ENCODE measurements at regions not wholly inside any gene's neighbourhood (a gene's known extent, or its start where the extent isn't known, plus 50 kb on each side); places are given as distances from the start of the nearest gene placed in this dataset.
A peak's percentile ranks its signal among the peaks of the same experiment; 100 is the strongest.

DNA sequence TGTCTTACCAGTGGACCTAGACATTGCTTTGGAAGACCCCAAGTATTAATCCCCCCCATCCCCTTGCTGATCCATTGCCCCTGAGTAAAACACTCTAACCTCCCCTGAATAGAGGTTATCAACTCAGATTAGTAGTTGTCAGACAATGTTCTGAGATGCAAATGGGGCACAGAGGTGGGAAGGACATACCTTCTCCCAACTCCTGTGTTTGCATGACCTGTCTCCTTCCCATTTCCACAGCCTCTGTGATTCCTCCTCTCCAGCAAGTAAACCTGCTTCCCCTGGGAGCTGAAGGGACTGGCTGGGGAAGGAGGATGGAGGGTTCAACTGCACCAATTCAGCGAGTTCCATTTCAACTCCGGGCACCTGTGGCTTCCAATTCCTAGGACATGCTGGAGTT lies 199.8 kb upstream of the SASH1 start:
- Histone ChIP-seq H3K4me3 (ENCODE audit: low read depth, low read length) (no peak overlapping the region), H3K36me3 (ENCODE audit: insufficient read depth, low read length) (no peaks in the 10 kb centered on the region), H3K27ac (ENCODE audit: low read depth, low read length) (no peak overlapping the region), H3K27me3 (ENCODE audit: insufficient read depth, low read length) (no peaks in the 10 kb centered on the region), H3K79me2 (ENCODE audit: control insufficient read depth, insufficient read depth, low read length, unreplicated experiment) (no peaks in the 10 kb centered on the region), H2AFZ (ENCODE audit: low read length, unreplicated experiment) (no peak overlapping the region), H3K4me1 (ENCODE audit: control insufficient read depth, insufficient read depth, low read length, unreplicated experiment) (peaks cover 20% of the 10 kb centered on the region)

DNA sequence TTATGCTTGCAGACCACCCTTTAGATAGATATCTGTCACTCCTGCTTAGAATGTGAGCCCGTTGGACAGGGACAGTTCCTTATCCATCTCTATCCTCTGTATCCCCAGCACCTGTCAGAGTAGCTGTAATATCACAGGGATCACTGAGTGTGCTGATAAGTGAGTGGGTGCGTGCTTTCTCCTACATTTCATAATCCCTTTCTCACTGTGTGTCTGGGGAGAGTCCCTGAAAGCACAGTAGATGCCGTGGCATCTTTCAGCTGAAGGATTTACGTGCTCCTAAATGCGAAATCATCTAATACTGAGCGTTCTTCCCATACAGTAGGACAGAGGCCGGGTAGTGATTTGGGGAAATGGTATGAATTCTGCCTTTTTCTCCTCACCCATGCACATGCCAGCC lies 198.9 kb upstream of the SASH1 start:
- no peak overlapping the region for H3K27ac ChIP-seq (ENCODE audit: low read depth, low read length)
- peaks cover 20% of the 10 kb centered on the region for H3K4me1 ChIP-seq (ENCODE audit: control insufficient read depth, insufficient read depth, low read length, unreplicated experiment)
- H3K27me3 ChIP-seq (ENCODE audit: insufficient read depth, low read length), result no peaks in the 10 kb centered on the region
- no peak overlapping the region for H3K4me3 ChIP-seq (ENCODE audit: low read depth, low read length)
- H3K79me2 ChIP-seq (ENCODE audit: control insufficient read depth, insufficient read depth, low read length, unreplicated experiment), result no peaks in the 10 kb centered on the region
- no peak overlapping the region for H2AFZ ChIP-seq (ENCODE audit: low read length, unreplicated experiment)
- H3K36me3 ChIP-seq (ENCODE audit: insufficient read depth, low read length), result no peaks in the 10 kb centered on the region

DNA sequence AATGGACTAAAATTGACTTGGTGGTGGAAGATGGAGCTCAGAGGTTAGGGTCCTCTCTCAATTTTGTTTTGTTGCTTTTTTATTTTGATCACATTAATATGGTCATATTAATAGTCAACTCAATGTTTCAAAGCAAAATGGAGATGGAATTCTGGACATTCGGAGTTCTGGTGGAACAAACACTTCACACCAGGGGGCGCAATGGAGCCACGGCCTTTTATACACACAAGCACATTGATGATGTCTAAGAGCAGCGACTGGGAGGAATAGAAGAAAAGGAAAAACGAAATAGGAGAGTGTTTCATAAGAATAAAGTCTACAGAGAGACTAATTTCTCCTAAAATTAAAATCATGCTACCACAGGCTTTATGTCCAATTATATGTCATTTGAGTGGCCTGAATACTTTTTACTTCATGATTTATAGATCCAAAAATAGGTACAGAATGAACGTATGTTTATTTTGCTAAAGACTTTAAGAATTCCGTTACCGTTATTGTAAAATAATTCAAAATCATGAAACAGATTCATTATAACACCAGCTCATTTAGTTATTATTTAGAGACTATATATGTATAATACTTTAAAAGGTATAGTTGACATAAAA lies 197.6 kb upstream of the SASH1 start:
- Histone ChIP-seq H3K27me3 (ENCODE audit: insufficient read depth, low read length) (no peaks in the 10 kb centered on the region), H3K4me1 (ENCODE audit: control insufficient read depth, insufficient read depth, low read length, unreplicated experiment) (peaks cover 20% of the 10 kb centered on the region), H3K27ac (ENCODE audit: low read depth, low read length) (no peak overlapping the region), H3K4me3 (ENCODE audit: low read depth, low read length) (no peak overlapping the region), H2AFZ (ENCODE audit: low read length, unreplicated experiment) (peak overlapping the region; percentile 40), H3K79me2 (ENCODE audit: control insufficient read depth, insufficient read depth, low read length, unreplicated experiment) (no peaks in the 10 kb centered on the region), H3K36me3 (ENCODE audit: insufficient read depth, low read length) (no peaks in the 10 kb centered on the region)

DNA sequence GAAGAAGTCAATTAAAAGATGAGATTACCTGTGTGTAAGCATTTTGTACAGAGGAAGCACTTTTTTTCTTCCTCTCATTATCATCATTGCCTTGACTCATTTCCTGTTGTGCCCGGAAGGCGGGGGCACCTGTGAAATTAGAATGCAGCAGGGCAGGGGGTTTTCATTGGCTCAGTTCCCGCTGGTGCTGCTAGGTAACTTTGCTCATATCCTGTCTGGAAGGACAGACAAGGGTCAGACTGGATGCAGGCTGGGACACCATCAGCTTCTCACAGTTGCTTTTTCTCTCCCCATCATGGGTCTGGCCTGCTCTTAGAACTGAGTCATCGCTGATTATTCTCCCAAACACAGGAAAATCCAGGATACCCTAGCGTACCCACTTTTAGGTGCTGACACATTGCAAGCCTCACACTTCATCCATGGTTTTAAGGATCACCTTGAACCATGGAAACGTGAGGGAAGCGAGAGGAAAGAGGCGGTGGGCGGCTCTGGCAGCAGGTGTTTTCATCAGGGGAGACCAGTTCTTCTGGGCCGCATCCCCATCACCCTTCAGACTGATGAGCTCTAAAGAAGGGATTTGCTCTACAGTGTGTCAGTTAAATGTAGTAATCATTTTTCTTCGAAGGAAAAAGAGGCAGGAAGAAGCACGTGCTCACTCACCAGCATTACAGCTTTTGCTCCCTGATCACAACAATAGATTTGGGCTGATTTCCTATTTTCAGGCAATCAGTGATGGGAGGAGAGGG lies 195.7 kb upstream of the SASH1 start:
- no peaks in the 10 kb centered on the region for H3K27me3 ChIP-seq (ENCODE audit: insufficient read depth, low read length)
- H3K79me2 ChIP-seq (ENCODE audit: control insufficient read depth, insufficient read depth, low read length, unreplicated experiment), result no peaks in the 10 kb centered on the region
- H3K4me3 ChIP-seq (ENCODE audit: low read depth, low read length), result no peak overlapping the region
- no peak overlapping the region for H2AFZ ChIP-seq (ENCODE audit: low read length, unreplicated experiment)
- no peak overlapping the region for H3K27ac ChIP-seq (ENCODE audit: low read depth, low read length)
- peaks cover 11% of the 10 kb centered on the region for H3K4me1 ChIP-seq (ENCODE audit: control insufficient read depth, insufficient read depth, low read length, unreplicated experiment)
- no peaks in the 10 kb centered on the region for H3K36me3 ChIP-seq (ENCODE audit: insufficient read depth, low read length)

DNA sequence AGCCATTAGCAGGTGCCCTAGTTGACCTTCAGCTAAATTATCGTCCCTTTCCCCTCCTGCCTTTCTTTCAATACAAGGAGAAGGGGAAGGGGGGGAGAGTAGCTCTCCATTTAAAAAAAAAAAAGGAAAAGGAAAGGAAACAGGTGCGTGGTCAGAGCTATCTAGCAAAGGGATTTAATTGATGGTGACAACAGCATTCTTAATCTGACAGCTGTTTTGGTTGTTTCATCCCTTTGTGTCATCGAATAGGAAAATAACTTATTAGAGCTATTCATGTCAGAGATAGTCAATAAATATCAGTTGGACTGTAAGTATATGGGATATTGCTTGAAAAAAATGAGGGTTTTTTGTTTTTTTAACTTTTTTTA lies 195.2 kb upstream of the SASH1 start:
- Histone ChIP-seq H3K4me1 (ENCODE audit: control insufficient read depth, insufficient read depth, low read length, unreplicated experiment) (peaks cover 11% of the 10 kb centered on the region), H3K36me3 (ENCODE audit: insufficient read depth, low read length) (no peaks in the 10 kb centered on the region), H3K4me3 (ENCODE audit: low read depth, low read length) (no peak overlapping the region), H3K27ac (ENCODE audit: low read depth, low read length) (no peak overlapping the region), H2AFZ (ENCODE audit: low read length, unreplicated experiment) (no peak overlapping the region), H3K27me3 (ENCODE audit: insufficient read depth, low read length) (no peaks in the 10 kb centered on the region), H3K79me2 (ENCODE audit: control insufficient read depth, insufficient read depth, low read length, unreplicated experiment) (no peaks in the 10 kb centered on the region)

DNA sequence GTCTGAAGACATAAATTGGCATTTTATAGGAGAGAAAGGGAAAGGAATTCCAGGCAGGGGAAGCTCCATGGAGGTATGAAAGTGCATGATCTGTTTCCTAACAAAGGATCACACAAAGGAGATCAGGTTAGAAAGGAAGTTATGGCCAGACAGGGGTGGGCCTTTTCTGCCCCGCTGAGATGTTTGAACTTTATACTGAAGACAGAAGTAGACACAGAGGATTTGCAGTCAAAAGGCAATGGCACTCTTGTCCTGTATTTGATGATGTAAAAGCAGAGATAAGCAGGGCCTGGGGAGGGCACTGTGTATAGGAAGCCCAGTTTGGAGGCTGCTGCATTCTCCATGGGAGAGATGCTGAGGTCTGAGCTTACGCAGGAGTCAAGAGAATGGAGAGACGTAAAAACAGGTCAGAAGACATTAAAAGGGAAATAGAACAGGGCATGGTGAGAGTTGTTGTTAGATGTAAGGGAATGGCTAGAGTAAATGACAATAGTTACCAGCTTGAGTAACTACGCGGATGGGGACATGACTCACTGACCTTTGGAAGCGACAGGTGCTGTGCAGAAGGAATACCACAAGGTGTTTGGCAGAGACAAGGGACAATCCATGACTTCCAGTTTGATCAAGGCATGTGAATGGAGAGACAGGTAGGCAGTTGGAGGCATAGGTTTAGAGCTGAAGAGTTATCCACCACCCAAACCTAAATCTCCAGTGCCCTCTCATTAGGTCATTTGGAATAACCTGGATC lies 190.6 kb upstream of the SASH1 start:
- no peaks in the 10 kb centered on the region for H3K79me2 ChIP-seq (ENCODE audit: control insufficient read depth, insufficient read depth, low read length, unreplicated experiment)
- H2AFZ ChIP-seq (ENCODE audit: low read length, unreplicated experiment), result no peak overlapping the region
- H3K27ac ChIP-seq (ENCODE audit: low read depth, low read length), result no peak overlapping the region
- no peaks in the 10 kb centered on the region for H3K36me3 ChIP-seq (ENCODE audit: insufficient read depth, low read length)
- peaks cover 3% of the 10 kb centered on the region for H3K4me1 ChIP-seq (ENCODE audit: control insufficient read depth, insufficient read depth, low read length, unreplicated experiment)
- H3K4me3 ChIP-seq (ENCODE audit: low read depth, low read length), result no peak overlapping the region
- no peaks in the 10 kb centered on the region for H3K27me3 ChIP-seq (ENCODE audit: insufficient read depth, low read length)

DNA sequence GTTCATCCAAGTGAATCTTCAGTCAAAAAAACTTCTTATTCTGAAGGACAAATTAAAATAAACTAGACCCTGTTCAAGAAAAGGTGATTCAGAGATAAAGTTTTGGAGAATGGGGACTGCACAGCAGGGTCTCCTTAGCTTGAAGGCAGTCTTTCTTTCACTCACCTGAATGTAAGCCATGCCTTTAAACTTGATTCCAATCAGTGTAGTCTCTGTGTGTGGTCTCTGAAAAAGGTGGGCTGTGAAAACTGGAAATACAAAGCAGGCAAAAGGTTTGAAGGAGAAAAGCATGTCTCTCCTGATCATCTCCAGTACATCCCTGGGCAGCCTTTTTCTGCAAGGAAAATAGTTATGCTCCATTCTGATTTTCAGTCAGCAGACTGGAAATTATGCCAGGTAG lies 188.0 kb upstream of the SASH1 start:
- H3K27ac ChIP-seq (ENCODE audit: low read depth, low read length), result no peak overlapping the region
- no peaks in the 10 kb centered on the region for H3K36me3 ChIP-seq (ENCODE audit: insufficient read depth, low read length)
- no peak overlapping the region for H3K4me3 ChIP-seq (ENCODE audit: low read depth, low read length)

DNA sequence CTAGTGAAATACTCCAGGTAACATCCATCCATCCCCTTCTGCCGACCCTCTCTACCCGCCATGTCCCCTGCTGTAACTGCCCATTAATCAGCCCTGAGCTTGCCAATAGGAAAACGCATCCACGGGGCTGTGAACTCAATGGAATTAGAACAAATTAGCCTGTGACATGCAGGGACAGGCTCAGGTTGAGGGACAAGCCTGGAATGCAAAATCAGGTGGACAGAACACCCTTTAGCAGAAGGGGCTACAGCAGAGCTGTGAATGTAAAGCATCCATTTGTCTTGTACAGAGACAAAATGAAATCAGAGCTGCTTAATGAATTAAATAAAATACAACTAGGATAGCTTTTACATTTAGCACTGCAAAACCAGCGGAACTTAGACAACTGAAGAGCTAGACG lies 187.3 kb upstream of the SASH1 start:
- Histone ChIP-seq H3K36me3 (ENCODE audit: insufficient read depth, low read length) (no peaks in the 10 kb centered on the region), H3K4me1 (ENCODE audit: control insufficient read depth, insufficient read depth, low read length, unreplicated experiment) (no peaks in the 10 kb centered on the region), H3K4me3 (ENCODE audit: low read depth, low read length) (no peak overlapping the region), H3K79me2 (ENCODE audit: control insufficient read depth, insufficient read depth, low read length, unreplicated experiment) (no peaks in the 10 kb centered on the region), H2AFZ (ENCODE audit: low read length, unreplicated experiment) (no peak overlapping the region), H3K27me3 (ENCODE audit: insufficient read depth, low read length) (no peaks in the 10 kb centered on the region), H3K27ac (ENCODE audit: low read depth, low read length) (no peak overlapping the region)

More for the DNA sequence above, 188.0 kb upstream of the SASH1 start:
- H3K27me3 ChIP-seq (ENCODE audit: insufficient read depth, low read length), result no peaks in the 10 kb centered on the region
- H3K79me2 ChIP-seq (ENCODE audit: control insufficient read depth, insufficient read depth, low read length, unreplicated experiment), result no peaks in the 10 kb centered on the region
- no peaks in the 10 kb centered on the region for H3K4me1 ChIP-seq (ENCODE audit: control insufficient read depth, insufficient read depth, low read length, unreplicated experiment)
- H2AFZ ChIP-seq (ENCODE audit: low read length, unreplicated experiment), result no peak overlapping the region

DNA sequence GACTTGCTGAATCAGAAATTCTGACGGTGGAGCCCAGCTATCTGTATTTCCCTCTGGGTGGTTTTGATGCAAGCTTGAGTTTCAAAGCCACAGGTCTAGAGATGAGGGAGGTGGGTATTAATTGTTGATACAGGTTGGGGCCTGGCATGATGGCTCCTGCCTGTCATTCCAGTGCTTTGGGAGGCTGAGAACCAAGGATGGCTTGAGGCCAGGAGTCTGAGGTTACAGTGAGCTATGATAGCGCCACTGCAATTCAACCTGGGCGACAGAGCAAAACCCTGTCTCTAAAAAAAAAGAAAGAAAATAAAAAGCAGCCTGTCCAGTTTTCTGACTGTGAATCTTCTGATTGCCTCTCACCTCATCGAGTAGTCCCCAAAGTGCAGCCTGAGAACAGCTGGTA lies 184.8 kb upstream of the SASH1 start:
- Histone ChIP-seq H2AFZ (ENCODE audit: low read length, unreplicated experiment) (no peak overlapping the region), H3K27me3 (ENCODE audit: insufficient read depth, low read length) (no peaks in the 10 kb centered on the region), H3K79me2 (ENCODE audit: control insufficient read depth, insufficient read depth, low read length, unreplicated experiment) (no peaks in the 10 kb centered on the region), H3K36me3 (ENCODE audit: insufficient read depth, low read length) (no peaks in the 10 kb centered on the region), H3K4me3 (ENCODE audit: low read depth, low read length) (no peak overlapping the region), H3K27ac (ENCODE audit: low read depth, low read length) (no peak overlapping the region), H3K4me1 (ENCODE audit: control insufficient read depth, insufficient read depth, low read length, unreplicated experiment) (no peaks in the 10 kb centered on the region)

DNA sequence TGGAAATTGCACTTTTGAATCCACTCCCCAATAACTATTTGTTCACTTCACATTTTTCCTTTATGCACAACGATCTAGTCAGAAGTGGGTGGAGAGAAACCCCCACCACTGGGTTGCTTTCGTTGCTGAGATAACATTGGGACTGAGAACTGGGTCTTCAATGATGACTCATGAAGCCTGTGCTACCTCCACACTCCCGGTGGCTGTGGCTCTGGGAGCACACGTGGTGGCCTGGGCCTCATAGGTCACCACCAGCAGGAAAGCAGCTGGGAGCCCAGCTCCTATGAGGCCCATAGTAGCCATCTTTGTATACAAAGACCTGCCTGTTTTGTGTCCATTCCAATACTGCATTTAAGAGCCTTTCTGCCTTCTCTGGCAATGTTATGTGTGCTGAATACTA lies 178.0 kb upstream of the SASH1 start:
- H3K27me3 ChIP-seq (ENCODE audit: insufficient read depth, low read length), result no peaks in the 10 kb centered on the region
- H3K4me1 ChIP-seq (ENCODE audit: control insufficient read depth, insufficient read depth, low read length, unreplicated experiment), result no peaks in the 10 kb centered on the region
- no peaks in the 10 kb centered on the region for H3K36me3 ChIP-seq (ENCODE audit: insufficient read depth, low read length)
- H3K27ac ChIP-seq (ENCODE audit: low read depth, low read length), result no peak overlapping the region
- H3K4me3 ChIP-seq (ENCODE audit: low read depth, low read length), result no peak overlapping the region
- H3K79me2 ChIP-seq (ENCODE audit: control insufficient read depth, insufficient read depth, low read length, unreplicated experiment), result no peaks in the 10 kb centered on the region
- no peak overlapping the region for H2AFZ ChIP-seq (ENCODE audit: low read length, unreplicated experiment)

Data from ACC112 (cell line).